Activated B cell treated with CpG ODN at 0.5 μM for 24 hours (primary cell): ENCODE measurements at regions not wholly inside any gene's neighbourhood (a gene's known extent, or its start where the extent isn't known, plus 50 kb on each side); places are given as distances from the start of the nearest gene placed in this dataset.

ENCODE experiments used
- ATAC-seq: fragments of 200-7000 bp; cut with Tn5 transposase; one replicate; pipeline ENCODE4 v1.10.0; 2021; ENCODE audit warnings: low read depth, mild to moderate bottlenecking, moderate library complexity
- CTCF ChIA-PET: fragments of 350-600 bp; sonication (Branson Sonifier 250); formaldehyde crosslinking; loops from one replicate; lab custom pipeline; 2021; ENCODE audit warnings: antibody characterized with exemption; lab: Charles Lee
- POLR2A ChIA-PET: fragments of 350-600 bp; sonication (Branson Sonifier 250); formaldehyde crosslinking; loops from one replicate; lab custom pipeline; 2021; ENCODE audit warnings: antibody characterized with exemption; lab: Charles Lee
- DNase-seq: peaks from one replicate; pipeline ENCODE4 v3.0.0; 2022
- H3K27ac Mint-ChIP-seq: one replicate; pipeline ENCODE4 v1.8.0; 2020; ENCODE audit warnings: mixed read lengths
- H3K27me3 Mint-ChIP-seq: one replicate; pipeline ENCODE4 v1.8.0; 2021; ENCODE audit warnings: mixed read lengths
- H3K36me3 Mint-ChIP-seq: one replicate; pipeline ENCODE4 v1.8.0; 2021; ENCODE audit warnings: low read depth, mixed read lengths
- H3K4me1 Mint-ChIP-seq: one replicate; pipeline ENCODE4 v1.8.0; 2021; ENCODE audit warnings: mixed read lengths
- H3K4me3 Mint-ChIP-seq: one replicate; pipeline ENCODE4 v1.8.0; 2020; ENCODE audit warnings: mild to moderate bottlenecking, mixed read lengths
- H3K9me3 Mint-ChIP-seq: one replicate; pipeline ENCODE4 v1.8.0; 2020; ENCODE audit warnings: mixed read lengths
- intact Hi-C: fragments of 100-400 bp; cut with micrococcal nuclease; formaldehyde crosslinking; loops from one replicate; pipeline ENCODE4 v1.15.1; 2024
- TF ChIP-seq, protein P1 (sequence below): fragments of 200-600 bp; IDR thresholded peaks from one replicate; pipeline ENCODE4 v1.8.0; 2022; ENCODE audit warnings: antibody characterized with exemption, mild to moderate bottlenecking

DNA sequence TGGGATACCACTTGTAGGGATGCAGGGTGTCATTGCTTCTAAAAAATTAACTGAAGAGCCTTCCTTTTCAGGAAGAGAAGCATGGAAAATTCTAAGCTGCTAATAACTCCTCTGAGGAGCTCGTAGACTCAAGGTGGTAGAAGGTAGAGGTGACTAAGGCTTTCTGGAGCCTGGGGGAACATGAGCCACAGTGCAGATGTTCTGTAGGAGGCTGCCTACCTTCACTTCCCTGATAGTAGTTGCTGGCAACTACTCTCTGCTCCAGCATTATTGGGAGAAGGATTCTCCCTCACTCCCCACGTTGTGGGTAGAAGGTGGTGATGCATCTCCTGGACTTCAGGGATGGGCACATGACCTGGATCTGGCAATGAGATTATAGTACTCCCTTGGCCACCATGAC, 86.7 kb upstream of the STARD4 start:
- Mint-ChIP-seq H3K27me3 (no peaks in the 10 kb centered on the region), H3K27ac (no peak overlapping the region), H3K36me3 (no peaks in the 10 kb centered on the region), H3K9me3 (peaks cover 2% of the 10 kb centered on the region), H3K4me3 (no peak overlapping the region), H3K4me1 (no peaks in the 10 kb centered on the region)
- ChIA-PET CTCF (no interaction called here), POLR2A (no interaction called here)
- DNase-seq (no peak), ATAC-seq (no peak)
- TF ChIP-seq, protein P1, sequence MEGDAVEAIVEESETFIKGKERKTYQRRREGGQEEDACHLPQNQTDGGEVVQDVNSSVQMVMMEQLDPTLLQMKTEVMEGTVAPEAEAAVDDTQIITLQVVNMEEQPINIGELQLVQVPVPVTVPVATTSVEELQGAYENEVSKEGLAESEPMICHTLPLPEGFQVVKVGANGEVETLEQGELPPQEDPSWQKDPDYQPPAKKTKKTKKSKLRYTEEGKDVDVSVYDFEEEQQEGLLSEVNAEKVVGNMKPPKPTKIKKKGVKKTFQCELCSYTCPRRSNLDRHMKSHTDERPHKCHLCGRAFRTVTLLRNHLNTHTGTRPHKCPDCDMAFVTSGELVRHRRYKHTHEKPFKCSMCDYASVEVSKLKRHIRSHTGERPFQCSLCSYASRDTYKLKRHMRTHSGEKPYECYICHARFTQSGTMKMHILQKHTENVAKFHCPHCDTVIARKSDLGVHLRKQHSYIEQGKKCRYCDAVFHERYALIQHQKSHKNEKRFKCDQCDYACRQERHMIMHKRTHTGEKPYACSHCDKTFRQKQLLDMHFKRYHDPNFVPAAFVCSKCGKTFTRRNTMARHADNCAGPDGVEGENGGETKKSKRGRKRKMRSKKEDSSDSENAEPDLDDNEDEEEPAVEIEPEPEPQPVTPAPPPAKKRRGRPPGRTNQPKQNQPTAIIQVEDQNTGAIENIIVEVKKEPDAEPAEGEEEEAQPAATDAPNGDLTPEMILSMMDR, result no peak
- intact Hi-C loops, result no loop called here

DNA sequence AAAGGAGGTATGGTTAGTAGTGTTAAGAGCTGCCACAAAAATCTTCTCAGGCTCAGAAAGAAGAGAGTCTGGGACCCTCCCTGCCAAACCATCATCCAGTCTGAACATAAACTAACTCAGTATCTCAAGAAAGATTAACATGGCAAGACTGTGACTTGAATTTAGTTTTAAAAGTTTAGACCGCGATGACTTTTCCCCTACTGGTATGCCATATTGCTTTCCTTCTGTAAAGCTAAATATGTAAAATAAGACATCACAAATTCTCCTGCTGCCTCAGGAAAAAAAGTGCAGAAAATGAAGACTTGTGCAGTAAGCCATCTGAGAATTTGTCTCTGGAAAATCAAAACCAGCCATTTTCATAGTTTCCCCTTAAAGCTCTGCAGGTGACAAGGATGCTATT, 85.2 kb upstream of the STARD4 start:
- ChIA-PET CTCF (no interaction called here), POLR2A (no interaction called here)
- no peaks in the 10 kb centered on the region for H3K36me3 Mint-ChIP-seq
- ATAC-seq (no peak), DNase-seq (no peak)
- TF ChIP-seq, protein P1, result no peak
- no peak overlapping the region for H3K4me3 Mint-ChIP-seq
- H3K4me1 Mint-ChIP-seq, result no peaks in the 10 kb centered on the region
- H3K27ac Mint-ChIP-seq, result no peak overlapping the region
- no peaks in the 10 kb centered on the region for H3K27me3 Mint-ChIP-seq
- intact Hi-C loops, result no loop called here
- H3K9me3 Mint-ChIP-seq, result peaks cover 5% of the 10 kb centered on the region

- TF ChIP-seq, protein P1, result no peak
- ATAC-seq (no peak), DNase-seq (no peak)
- intact Hi-C loops, result no loop called here
- Mint-ChIP-seq H3K36me3 (no peaks in the 10 kb centered on the region), H3K27ac (no peak overlapping the region), H3K4me3 (no peak overlapping the region), H3K4me1 (no peaks in the 10 kb centered on the region), H3K27me3 (no peaks in the 10 kb centered on the region), H3K9me3 (peaks cover 5% of the 10 kb centered on the region)
- ChIA-PET POLR2A (no interaction called here), CTCF (no interaction called here)
These were observed 84.4 kb upstream of the STARD4 start for GRCh38 chr5:111596705-111597104.

DNA sequence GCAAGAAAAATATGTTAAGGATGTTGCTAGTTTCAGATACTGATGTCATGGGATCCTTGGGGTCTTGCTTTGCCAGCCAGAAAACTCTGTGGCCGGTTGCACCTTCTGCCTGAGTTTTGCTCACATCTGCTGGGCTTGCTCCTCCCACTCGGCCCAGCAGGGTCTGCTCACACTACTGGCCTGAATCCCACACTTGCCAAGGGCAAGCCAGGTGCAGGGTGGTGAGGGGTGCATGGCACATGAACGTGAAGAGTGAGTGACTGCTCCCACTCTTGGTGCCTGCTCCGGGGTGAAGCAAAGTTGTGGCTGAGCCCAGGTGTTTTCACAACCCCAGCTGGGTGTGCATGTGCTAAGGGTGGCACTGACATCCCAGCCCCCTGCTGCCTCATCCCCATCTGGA, 83.1 kb upstream of the STARD4 start:
- H3K36me3 Mint-ChIP-seq, result no peaks in the 10 kb centered on the region
- no peak overlapping the region for H3K27ac Mint-ChIP-seq
- peaks cover 5% of the 10 kb centered on the region for H3K9me3 Mint-ChIP-seq
- H3K27me3 Mint-ChIP-seq, result no peaks in the 10 kb centered on the region
- DNase-seq, result no peak
- ChIA-PET CTCF (no interaction called here), POLR2A (no interaction called here)
- no peaks in the 10 kb centered on the region for H3K4me1 Mint-ChIP-seq
- ATAC-seq, result no peak
- H3K4me3 Mint-ChIP-seq, result no peak overlapping the region
- intact Hi-C loops, result no loop called here
- TF ChIP-seq, protein P1, result no peak

GRCh38 chr5:111589316-111589715, 77.0 kb upstream of the STARD4 start:
- H3K4me1 Mint-ChIP-seq, result no peaks in the 10 kb centered on the region
- CTCF ChIA-PET, result no interaction called here
- no peaks in the 10 kb centered on the region for H3K36me3 Mint-ChIP-seq
- TF ChIP-seq, protein P1, result no peak
- H3K9me3 Mint-ChIP-seq, result peaks cover 3% of the 10 kb centered on the region
- H3K4me3 Mint-ChIP-seq, result no peak overlapping the region
- POLR2A ChIA-PET, result no interaction called here
- DNase-seq (no peak), ATAC-seq (no peak)
- intact Hi-C loops, result no loop called here
- no peak overlapping the region for H3K27ac Mint-ChIP-seq
- H3K27me3 Mint-ChIP-seq, result peaks cover 3% of the 10 kb centered on the region
